ENCODE measurements at regions not wholly inside any gene's neighbourhood (a gene's known extent, or its start where the extent isn't known, plus 50 kb on each side); places are given as distances from the start of the nearest gene placed in this dataset.
"Not testable (repeated sequence)": the region's sequence is repeated elsewhere in the genome, so short reads cannot be mapped to it uniquely, and the experiment has no call there.

DNA sequence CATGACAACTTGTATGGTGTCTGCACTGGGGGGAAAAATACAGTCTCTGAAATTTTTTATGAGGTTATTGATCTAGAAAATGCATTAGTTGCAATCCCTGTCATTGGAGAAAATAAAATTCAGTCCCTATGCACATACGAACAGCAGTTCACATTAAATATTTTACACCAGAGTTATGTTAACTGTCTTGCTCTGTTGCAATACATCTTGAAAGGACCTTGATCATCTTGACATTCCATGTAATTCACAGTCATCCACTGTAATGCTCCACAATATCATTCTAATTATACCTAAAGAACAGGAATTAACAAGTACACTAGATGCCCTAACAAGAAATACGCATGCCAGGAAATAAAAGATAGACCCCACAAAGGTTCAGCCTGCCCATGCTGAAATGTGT, 934.6 kb upstream of the PCDH10 start:
- no peaks in the 10 kb centered on the region for H3K9me3 ChIP-seq (ENCODE audit: control insufficient read depth, low read length)

DNA sequence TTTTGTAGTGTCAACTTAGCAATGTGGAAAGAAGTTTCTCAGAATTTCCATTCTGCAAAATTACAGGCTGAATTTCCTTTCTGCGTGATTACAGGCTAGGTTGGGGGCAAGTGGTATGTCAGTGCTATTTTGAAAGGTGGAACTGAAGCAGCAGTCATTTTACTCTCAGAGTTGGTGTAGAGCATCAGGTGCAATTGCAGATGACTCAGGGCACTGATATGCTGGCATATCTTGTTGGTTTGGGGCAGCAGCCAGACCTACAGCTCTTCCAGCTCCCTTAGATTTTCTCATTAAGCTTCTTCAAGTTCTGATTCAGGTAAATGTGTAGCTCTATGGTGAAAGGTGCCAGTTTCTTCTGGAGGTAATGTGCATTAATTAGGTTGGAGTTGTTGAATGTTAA, 930.7 kb upstream of the PCDH10 start:
- H3K4me3 ChIP-seq (ENCODE audit: low read depth, low read length) = no peak overlapping the region
- H3K36me3 ChIP-seq (ENCODE audit: control insufficient read depth, insufficient read depth, low read length) = no peaks in the 10 kb centered on the region
- H3K27ac ChIP-seq = no peak overlapping the region
- H2AFZ ChIP-seq = no peak overlapping the region
- H3K79me2 ChIP-seq = no peaks in the 10 kb centered on the region
- no peaks in the 10 kb centered on the region for H3K9me3 ChIP-seq (ENCODE audit: control insufficient read depth, low read length)
- H3K4me1 ChIP-seq = no peaks in the 10 kb centered on the region
- TF ChIP-seq, protein P1, sequence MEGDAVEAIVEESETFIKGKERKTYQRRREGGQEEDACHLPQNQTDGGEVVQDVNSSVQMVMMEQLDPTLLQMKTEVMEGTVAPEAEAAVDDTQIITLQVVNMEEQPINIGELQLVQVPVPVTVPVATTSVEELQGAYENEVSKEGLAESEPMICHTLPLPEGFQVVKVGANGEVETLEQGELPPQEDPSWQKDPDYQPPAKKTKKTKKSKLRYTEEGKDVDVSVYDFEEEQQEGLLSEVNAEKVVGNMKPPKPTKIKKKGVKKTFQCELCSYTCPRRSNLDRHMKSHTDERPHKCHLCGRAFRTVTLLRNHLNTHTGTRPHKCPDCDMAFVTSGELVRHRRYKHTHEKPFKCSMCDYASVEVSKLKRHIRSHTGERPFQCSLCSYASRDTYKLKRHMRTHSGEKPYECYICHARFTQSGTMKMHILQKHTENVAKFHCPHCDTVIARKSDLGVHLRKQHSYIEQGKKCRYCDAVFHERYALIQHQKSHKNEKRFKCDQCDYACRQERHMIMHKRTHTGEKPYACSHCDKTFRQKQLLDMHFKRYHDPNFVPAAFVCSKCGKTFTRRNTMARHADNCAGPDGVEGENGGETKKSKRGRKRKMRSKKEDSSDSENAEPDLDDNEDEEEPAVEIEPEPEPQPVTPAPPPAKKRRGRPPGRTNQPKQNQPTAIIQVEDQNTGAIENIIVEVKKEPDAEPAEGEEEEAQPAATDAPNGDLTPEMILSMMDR (IDR thresholded peaks at IDR 0.05) = no peak
- no peak overlapping the region for H3K9ac ChIP-seq
- H3K4me2 ChIP-seq (ENCODE audit: low read length) = no peak overlapping the region
- H3K27me3 ChIP-seq (ENCODE audit: control insufficient read depth, insufficient read depth, low read length) = no peaks in the 10 kb centered on the region

More for the DNA sequence above, 934.6 kb upstream of the PCDH10 start:
- no peak overlapping the region for H3K4me2 ChIP-seq (ENCODE audit: low read length)
- H3K4me3 ChIP-seq (ENCODE audit: low read depth, low read length) = no peak overlapping the region
- no peaks in the 10 kb centered on the region for H3K36me3 ChIP-seq (ENCODE audit: control insufficient read depth, insufficient read depth, low read length)
- H3K79me2 ChIP-seq = no peaks in the 10 kb centered on the region
- no peak overlapping the region for H2AFZ ChIP-seq
- TF ChIP-seq, protein P1 (IDR thresholded peaks at IDR 0.05) = no peak
- no peaks in the 10 kb centered on the region for H3K4me1 ChIP-seq
- no peaks in the 10 kb centered on the region for H3K27me3 ChIP-seq (ENCODE audit: control insufficient read depth, insufficient read depth, low read length)
- no peak overlapping the region for H3K27ac ChIP-seq
- no peak overlapping the region for H3K9ac ChIP-seq

DNA sequence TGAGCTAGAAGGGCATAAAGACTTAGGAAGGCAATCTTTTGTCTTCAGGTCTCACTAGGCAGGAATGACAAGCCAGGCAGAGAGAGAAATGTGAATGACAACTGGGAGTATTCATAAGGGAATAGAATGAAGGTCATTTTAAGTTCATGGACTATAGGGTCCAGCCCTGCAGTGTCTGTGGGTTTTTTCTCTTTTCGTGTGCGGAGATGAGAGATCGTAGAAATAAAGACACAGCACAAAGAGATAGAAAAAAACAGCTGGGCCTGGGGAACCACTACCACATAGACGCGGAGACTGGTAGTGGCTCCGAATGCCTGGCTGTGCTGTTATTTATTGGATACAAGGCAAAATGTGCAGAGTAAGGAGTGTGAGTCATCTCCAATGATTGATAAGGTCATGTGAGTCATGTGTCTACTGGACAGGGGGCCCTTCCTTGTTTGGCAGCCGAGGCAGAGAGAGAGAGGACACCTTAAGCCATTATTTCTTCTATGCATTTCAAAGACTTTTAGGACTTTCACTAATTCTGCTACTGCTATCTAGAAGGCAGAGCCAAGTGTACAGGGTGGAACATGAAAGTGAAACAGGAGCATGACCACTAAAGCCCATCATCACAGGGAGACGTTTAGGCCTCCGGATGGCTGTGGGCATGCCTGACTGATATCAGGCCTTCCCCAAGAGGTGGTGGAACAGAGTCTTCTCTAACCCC, 921.8 kb upstream of the PCDH10 start:
- Histone ChIP-seq H3K4me2 (ENCODE audit: low read length) (no peak overlapping the region), H3K4me3 (ENCODE audit: low read depth, low read length) (no peak overlapping the region), H3K27ac (no peak overlapping the region), H3K36me3 (ENCODE audit: control insufficient read depth, insufficient read depth, low read length) (no peaks in the 10 kb centered on the region), H2AFZ (no peak overlapping the region), H3K27me3 (ENCODE audit: control insufficient read depth, insufficient read depth, low read length) (no peaks in the 10 kb centered on the region), H3K9me3 (ENCODE audit: control insufficient read depth, low read length) (no peaks in the 10 kb centered on the region), H3K9ac (no peak overlapping the region), H3K79me2 (no peaks in the 10 kb centered on the region), H3K4me1 (no peaks in the 10 kb centered on the region)
- TF ChIP-seq, protein P1 (IDR thresholded peaks at IDR 0.05) = no peak

GRCh38 chr4:132227857-132228165, 921.3 kb upstream of the PCDH10 start:
- H2AFZ ChIP-seq; H3K4me3 ChIP-seq (ENCODE audit: low read depth, low read length): not testable (repeated sequence)

DNA sequence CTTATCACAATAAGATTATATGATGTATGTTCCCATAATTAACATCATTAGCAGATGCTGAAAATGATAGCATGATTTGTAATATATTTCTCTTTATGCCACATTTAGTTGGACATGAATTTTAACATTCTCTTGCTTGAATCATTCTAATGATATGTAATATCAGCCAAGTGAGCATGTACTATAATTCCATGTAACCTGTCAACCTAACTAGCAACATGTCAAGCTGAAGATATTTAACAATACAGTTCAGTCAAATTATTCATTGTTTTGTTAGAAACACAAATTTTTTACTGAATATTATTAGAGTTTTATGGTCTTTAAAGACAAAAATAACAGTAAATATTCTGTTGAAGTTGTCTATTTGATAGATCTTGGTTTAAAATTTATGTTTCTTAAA, 920.4 kb upstream of the PCDH10 start:
- H3K36me3 ChIP-seq (ENCODE audit: control insufficient read depth, insufficient read depth, low read length) = no peaks in the 10 kb centered on the region
- H3K27ac ChIP-seq = no peak overlapping the region
- no peaks in the 10 kb centered on the region for H3K4me1 ChIP-seq
- TF ChIP-seq, protein P1 (IDR thresholded peaks at IDR 0.05) = no peak
- H3K27me3 ChIP-seq (ENCODE audit: control insufficient read depth, insufficient read depth, low read length) = no peaks in the 10 kb centered on the region
- no peak overlapping the region for H2AFZ ChIP-seq
- H3K4me2 ChIP-seq (ENCODE audit: low read length) = no peak overlapping the region
- no peak overlapping the region for H3K9ac ChIP-seq
- no peaks in the 10 kb centered on the region for H3K79me2 ChIP-seq
- no peaks in the 10 kb centered on the region for H3K9me3 ChIP-seq (ENCODE audit: control insufficient read depth, low read length)
- H3K4me3 ChIP-seq (ENCODE audit: low read depth, low read length) = no peak overlapping the region

More at GRCh38 chr4:132227857-132228165, 921.3 kb upstream of the PCDH10 start:
- not testable (repeated sequence) for H3K36me3 ChIP-seq (ENCODE audit: control insufficient read depth, insufficient read depth, low read length); H3K27me3 ChIP-seq (ENCODE audit: control insufficient read depth, insufficient read depth, low read length); H3K79me2 ChIP-seq; H3K4me1 ChIP-seq; H3K9ac ChIP-seq; H3K4me2 ChIP-seq (ENCODE audit: low read length); H3K9me3 ChIP-seq (ENCODE audit: control insufficient read depth, low read length); H3K27ac ChIP-seq
